Hematopoietic multipotent progenitor cell treated with erythropoietin and hydrocortisone succinate and interleukin-3 and kit ligand, for 4 days (in vitro differentiated cells): ENCODE measurements at regions not wholly inside any gene's neighbourhood (a gene's known extent, or its start where the extent isn't known, plus 50 kb on each side); places are given as distances from the start of the nearest gene placed in this dataset.
A peak's percentile ranks its signal among the peaks of the same experiment; 100 is the strongest.

ENCODE experiments used
- DNase-seq: peaks from one replicate; pipeline ENCODE4 v3.0.0-alpha.2; 2015

GRCh38 chr4:4771160-4771559 lies 88.3 kb upstream of the MSX1 start:
- no peak for DNase-seq

- no peak for DNase-seq
These were observed 88.9 kb upstream of the MSX1 start for GRCh38 chr4:4770610-4771009.

- DNase-seq, result no peak
These were observed 92.9 kb upstream of the MSX1 start for GRCh38 chr4:4766564-4766963.

GRCh38 chr4:4765811-4766210 lies 93.7 kb upstream of the MSX1 start:
- no peak for DNase-seq

GRCh38 chr4:4764558-4764905 lies 94.9 kb upstream of the MSX1 start:
- no peak for DNase-seq

GRCh38 chr4:4763822-4764557 lies 95.5 kb upstream of the MSX1 start:
- DNase-seq, result no peak

GRCh38 chr4:4762909-4763821 lies 96.3 kb upstream of the MSX1 start:
- DNase-seq, result peak; percentile 76

GRCh38 chr4:4762300-4762699 lies 97.2 kb upstream of the MSX1 start:
- DNase-seq, result no peak

GRCh38 chr4:4761128-4761982 lies 98.1 kb upstream of the MSX1 start:
- DNase-seq, result peak; percentile 37

GRCh38 chr4:4759883-4760282 lies 99.6 kb upstream of the MSX1 start:
- DNase-seq, result no peak

GRCh38 chr4:4759232-4759631 lies 100.2 kb upstream of the MSX1 start:
- no peak for DNase-seq

- DNase-seq, result no peak
These were observed 100.8 kb upstream of the MSX1 start for GRCh38 chr4:4758681-4759080.

- no peak for DNase-seq
These were observed 104.2 kb upstream of the MSX1 start for GRCh38 chr4:4755306-4755705.

GRCh38 chr4:4754641-4755040 lies 104.8 kb upstream of the MSX1 start:
- no peak for DNase-seq

GRCh38 chr4:4753643-4754042 lies 105.8 kb upstream of the MSX1 start:
- DNase-seq, result no peak

GRCh38 chr4:4752576-4753401 lies 106.7 kb upstream of the MSX1 start:
- no peak for DNase-seq

- DNase-seq, result no peak
These were observed 107.4 kb upstream of the MSX1 start for GRCh38 chr4:4752025-4752424.

- DNase-seq, result no peak
These were observed 109.3 kb upstream of the MSX1 start for GRCh38 chr4:4750187-4750586.

- no peak for DNase-seq
These were observed 110.3 kb upstream of the MSX1 start for GRCh38 chr4:4749137-4749536.

- no peak for DNase-seq
These were observed 113.0 kb upstream of the MSX1 start for GRCh38 chr4:4746444-4746843.

GRCh38 chr4:4740071-4740470 lies 119.4 kb upstream of the MSX1 start:
- DNase-seq, result no peak

GRCh38 chr4:4735870-4736269 lies 123.6 kb upstream of the MSX1 start:
- no peak for DNase-seq
